ENCODE measurements at regions not wholly inside any gene's neighbourhood (a gene's known extent, or its start where the extent isn't known, plus 50 kb on each side); places are given as distances from the start of the nearest gene placed in this dataset.

- TF ChIP-seq TAF7 (tag; IDR thresholded peaks at IDR 0.05) (no peak), ELF1 (tag; IDR thresholded peaks at IDR 0.05) (no peak), NFIC (IDR thresholded peaks at IDR 0.05) (no peak), ZFP36 (IDR thresholded peaks at IDR 0.05; ENCODE audit: low read depth, low read length, partially characterized antibody) (no peak), RB1 (IDR thresholded peaks at IDR 0.05; ENCODE audit: low read depth) (no peak)
Measured at GRCh38 chr11:92670308-92670890, 299.1 kb upstream of the MTNR1B start.

Data from K562 (cell line).